ENCODE measurements at regions not wholly inside any gene's neighbourhood (a gene's known extent, or its start where the extent isn't known, plus 50 kb on each side); places are given as distances from the start of the nearest gene placed in this dataset.
A peak's percentile ranks its signal among the peaks of the same experiment; 100 is the strongest.

GRCh38 chr10:89138755-89139490 is 68.2 kb downstream of the CH25H start:
- in situ Hi-C loops (cut with MboI; ENCODE audit: low sequenced_read_pairs, unreplicated experiment): no loop called here
- no peak for TF ChIP-seq CTCF (IDR thresholded peaks at IDR 0.05; ENCODE audit: borderline replicate concordance, control extremely low read depth, extremely low read depth, insufficient read depth, missing control alignments)
- no peak for DNase-seq (ENCODE audit: low spot score)

DNA sequence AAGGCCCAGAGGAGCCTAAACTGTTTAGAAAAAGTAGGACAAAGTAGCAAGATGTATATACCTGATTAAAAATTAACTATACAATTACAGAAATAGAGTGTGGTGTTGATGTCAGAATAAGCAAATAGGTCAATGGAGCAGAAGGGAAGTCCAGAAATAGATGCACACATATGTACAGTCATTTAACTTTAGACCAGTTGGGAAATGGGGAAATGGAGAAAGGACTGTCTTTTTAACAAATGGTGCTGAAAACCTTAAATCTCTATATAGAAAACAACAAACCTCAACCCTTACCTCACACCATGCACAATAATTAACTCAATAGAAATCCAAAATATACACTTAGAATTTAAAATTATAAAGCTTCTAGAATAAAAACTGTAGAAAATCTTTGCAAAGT is 72.2 kb downstream of the CH25H start:
- DNase-seq (ENCODE audit: low spot score): peak; percentile 10
- in situ Hi-C loops (cut with MboI; ENCODE audit: low sequenced_read_pairs, unreplicated experiment): no loop called here
- TF ChIP-seq CTCF (IDR thresholded peaks at IDR 0.05; ENCODE audit: borderline replicate concordance, control extremely low read depth, extremely low read depth, insufficient read depth, missing control alignments): no peak

- no peak for DNase-seq (ENCODE audit: low spot score)
- in situ Hi-C loops (cut with MboI; ENCODE audit: low sequenced_read_pairs, unreplicated experiment): no loop called here
- no peak for TF ChIP-seq CTCF (IDR thresholded peaks at IDR 0.05; ENCODE audit: borderline replicate concordance, control extremely low read depth, extremely low read depth, insufficient read depth, missing control alignments)
Observed at GRCh38 chr10:89129911-89130310, 77.2 kb downstream of the CH25H start.

DNA sequence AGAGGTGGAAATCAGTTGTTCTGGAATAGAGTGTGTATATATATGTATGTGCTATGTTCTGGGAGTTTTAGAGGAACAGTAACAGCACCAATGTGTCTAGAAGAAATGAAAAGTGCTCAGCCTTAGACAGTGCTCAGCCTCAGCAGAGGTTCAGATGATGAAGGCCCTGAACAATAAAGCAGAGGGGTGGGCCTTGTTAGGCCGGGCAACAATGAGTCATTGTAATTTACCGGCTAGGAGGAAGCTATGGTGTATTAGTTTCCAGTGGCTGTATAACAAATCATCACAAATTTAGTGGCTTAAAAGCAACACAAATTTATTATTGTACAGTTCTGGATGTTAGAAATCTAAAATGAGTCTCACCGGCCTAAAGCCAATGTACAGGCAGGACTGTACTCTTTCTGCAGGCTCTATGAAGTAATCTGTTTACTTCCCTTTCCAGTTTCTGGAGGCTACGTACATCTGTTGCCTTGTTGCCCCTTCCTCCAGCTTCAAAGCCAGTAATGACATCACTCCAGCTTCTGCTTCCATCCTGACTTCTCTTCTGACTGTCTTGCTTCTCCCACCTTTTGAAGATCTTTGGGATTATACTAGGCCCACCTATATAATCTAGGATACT is 84.6 kb downstream of the CH25H start:
- in situ Hi-C loops (cut with MboI; ENCODE audit: low sequenced_read_pairs, unreplicated experiment): no loop called here
- no peak for DNase-seq (ENCODE audit: low spot score)

DNA sequence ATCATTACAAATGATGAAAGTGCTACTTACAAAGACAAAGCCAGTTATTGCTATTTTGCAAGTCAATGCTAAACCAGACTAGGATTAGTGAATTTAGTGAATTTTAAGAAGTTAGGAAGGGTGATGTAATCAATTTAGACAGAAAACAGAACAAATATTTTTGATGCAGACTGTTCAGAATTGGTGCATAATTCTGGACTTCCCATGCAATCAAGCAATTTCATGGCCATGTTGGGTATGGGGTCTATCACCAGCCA is 85.4 kb downstream of the CH25H start:
- no peak for TF ChIP-seq CTCF (IDR thresholded peaks at IDR 0.05; ENCODE audit: borderline replicate concordance, control extremely low read depth, extremely low read depth, insufficient read depth, missing control alignments)
- in situ Hi-C loops (cut with MboI; ENCODE audit: low sequenced_read_pairs, unreplicated experiment): no loop called here
- DNase-seq (ENCODE audit: low spot score): no peak

More for the DNA sequence above, 84.6 kb downstream of the CH25H start:
- no peak for TF ChIP-seq CTCF (IDR thresholded peaks at IDR 0.05; ENCODE audit: borderline replicate concordance, control extremely low read depth, extremely low read depth, insufficient read depth, missing control alignments)

DNA sequence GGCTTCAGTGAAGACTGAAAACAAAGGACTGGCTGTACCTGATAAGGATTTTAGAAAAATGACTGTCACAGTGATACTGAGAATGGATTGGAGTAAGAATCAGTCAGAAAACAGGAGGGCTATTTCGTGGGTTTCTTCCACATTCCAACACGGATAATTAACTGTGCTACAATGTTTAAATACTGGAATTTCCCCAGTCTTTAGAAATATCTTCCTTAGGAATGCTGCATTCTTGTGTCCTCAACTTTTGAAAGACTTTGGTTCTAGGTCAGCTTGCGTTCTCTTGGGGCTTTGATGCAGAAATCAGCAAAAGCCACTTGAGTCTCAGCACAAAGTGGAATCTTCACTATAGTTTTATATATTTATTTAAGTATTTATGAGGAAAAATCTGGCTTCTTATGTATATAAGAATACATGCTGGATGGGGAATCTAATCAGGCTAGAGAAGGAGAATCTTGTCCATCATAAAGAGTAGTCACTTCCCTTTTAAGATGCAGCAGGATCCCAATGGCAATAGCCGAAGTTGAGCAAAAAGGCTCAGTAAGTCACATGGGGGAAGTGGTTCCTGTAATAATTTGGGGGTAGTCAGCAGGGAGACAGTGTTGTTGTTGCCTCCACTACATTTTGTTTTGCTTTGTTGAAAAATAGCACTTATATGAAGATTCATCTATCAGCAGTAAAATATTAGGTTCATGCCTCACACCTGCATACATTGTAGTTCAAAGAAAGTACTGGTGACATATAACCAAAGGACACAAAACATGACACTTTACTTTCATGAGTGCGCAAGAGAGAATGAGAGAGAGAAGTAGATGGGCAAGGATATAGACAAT is 86.0 kb downstream of the CH25H start:
- no peak for DNase-seq (ENCODE audit: low spot score)
- no peak for TF ChIP-seq CTCF (IDR thresholded peaks at IDR 0.05; ENCODE audit: borderline replicate concordance, control extremely low read depth, extremely low read depth, insufficient read depth, missing control alignments)
- in situ Hi-C loops (cut with MboI; ENCODE audit: low sequenced_read_pairs, unreplicated experiment): no loop called here

Data from GM13976 (cell line).